Right lobe of liver (tissue), 6 donors: ENCODE measurements at regions not wholly inside any gene's neighbourhood (a gene's known extent, or its start where the extent isn't known, plus 50 kb on each side); places are given as distances from the start of the nearest gene placed in this dataset.
"Not testable (repeated sequence)": the region's sequence is repeated elsewhere in the genome, so short reads cannot be mapped to it uniquely, and the experiment has no call there.

Experiments used
- ATAC-seq, 4 donors: fragments of 200-7000 bp; cut with Tn5 transposase; one replicate each; pipeline ENCODE4 v1.9.1; 2020; ENCODE audit warnings: mild to moderate bottlenecking in 4 of 4, moderate library complexity in 4 of 4
- DNase-seq, 3 donors: peaks; one replicate each; pipeline ENCODE4 v3.0.0-alpha.2; 2020
- H3K27ac ChIP-seq, 3 donors: fragments of 200-600 bp; one replicate each; pipeline ENCODE4 v1.8.0; 2022
- H3K27me3 ChIP-seq, 2 donors: fragments of 200-600 bp; one replicate each; pipeline ENCODE4 v1.8.0; 2022
- H3K36me3 ChIP-seq, 4 donors: fragments of 200-600 bp; sonication (generic) in 1 of 4; one replicate each; pipeline versions ENCODE4 v1.5.1 to v1.8.0; 2017 to 2022; ENCODE audit warnings: control low read depth in 1 of 4
- H3K4me1 ChIP-seq, 4 donors: fragments of 200-600 bp; sonication (generic) in 1 of 4; one replicate each; pipeline versions ENCODE4 v1.5.1 to v1.8.0; 2017 to 2022; ENCODE audit warnings: control low read depth in 1 of 4
- H3K4me3 ChIP-seq, 3 donors: fragments of 200-600 bp; one replicate each; pipeline ENCODE4 v1.8.0; 2022
- H3K9me3 ChIP-seq, 4 donors: fragments of 200-600 bp; sonication (generic) in 1 of 4; one replicate each; pipeline versions ENCODE4 v1.5.1 to v1.8.0; 2017 to 2022; ENCODE audit warnings: control low read depth in 1 of 4
- POLR2A ChIP-seq: fragments of 450-650 bp; IDR thresholded peaks from one replicate; pipeline ENCODE4 v1.6.1; 2017; ENCODE audit warnings: antibody characterized with exemption, mild to moderate bottlenecking
- WGBS: methylation state at CpG from one replicate; pipeline ENCODE4 v1.1.6; 2018; ENCODE audit warnings: low coverage, low lambda C conversion rate; ENCODE audit not compliant: insufficient coverage; ENCODE audit errors: missing lambda C conversion rate; 5-methylcytosine and 5-hydroxymethylcytosine counted together
- intact Hi-C, 2 donors: fragments of 100-400 bp; cut with DNase I; formaldehyde crosslinking; loops; one replicate each; pipeline versions ENCODE4 v1.11.2 to v1.14.1; 2022
- TF ChIP-seq, protein P1 (sequence below), 4 donors: fragments of 200-600 bp in 3 of 4; fragments of 450-650 bp in 1 of 4; IDR thresholded peaks; one replicate each; pipeline versions ENCODE4 v1.5.1 to v1.8.0; 2016 to 2022; ENCODE audit warnings: antibody characterized with exemption in 4 of 4, mild to moderate bottlenecking in 2 of 4
- donor health status: DM: no; HTN: yes; CAD: no.
- donor health status: DM: no; HTN: no; CAD: no.
- donor health status: DM: no; HTN: no; CAD: no.
- donor health status: DM: no; HTN: yes; CAD: no.
- donor health status: DM: no; HTN: yes; CAD: no.

DNA sequence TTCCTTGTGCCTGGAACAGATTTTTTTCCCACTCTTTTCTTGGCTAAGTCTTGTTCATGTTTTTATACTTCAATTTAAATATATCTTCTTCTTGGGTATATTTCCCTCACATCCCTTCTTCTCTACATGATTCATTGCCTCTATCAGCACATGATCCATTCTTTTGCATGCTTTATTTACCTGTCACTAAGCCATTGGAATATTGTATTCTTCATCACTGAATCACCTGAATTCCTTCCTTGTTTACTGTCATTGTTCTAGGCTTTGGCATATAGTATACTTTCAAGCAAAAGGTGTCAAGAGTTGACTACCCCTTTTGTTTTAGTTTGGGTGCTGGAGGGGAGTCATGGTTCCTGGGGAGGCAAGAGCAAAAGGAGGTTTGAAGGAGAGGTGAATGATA lies 464.5 kb upstream of the LRRC7 start:
- H3K4me1 ChIP-seq: no peaks in the 10 kb centered on the region
- no peaks in the 10 kb centered on the region for H3K9me3 ChIP-seq
- intact Hi-C loops: no loop called here
- H3K27me3 ChIP-seq: no peaks in the 10 kb centered on the region
- TF ChIP-seq, protein P1, sequence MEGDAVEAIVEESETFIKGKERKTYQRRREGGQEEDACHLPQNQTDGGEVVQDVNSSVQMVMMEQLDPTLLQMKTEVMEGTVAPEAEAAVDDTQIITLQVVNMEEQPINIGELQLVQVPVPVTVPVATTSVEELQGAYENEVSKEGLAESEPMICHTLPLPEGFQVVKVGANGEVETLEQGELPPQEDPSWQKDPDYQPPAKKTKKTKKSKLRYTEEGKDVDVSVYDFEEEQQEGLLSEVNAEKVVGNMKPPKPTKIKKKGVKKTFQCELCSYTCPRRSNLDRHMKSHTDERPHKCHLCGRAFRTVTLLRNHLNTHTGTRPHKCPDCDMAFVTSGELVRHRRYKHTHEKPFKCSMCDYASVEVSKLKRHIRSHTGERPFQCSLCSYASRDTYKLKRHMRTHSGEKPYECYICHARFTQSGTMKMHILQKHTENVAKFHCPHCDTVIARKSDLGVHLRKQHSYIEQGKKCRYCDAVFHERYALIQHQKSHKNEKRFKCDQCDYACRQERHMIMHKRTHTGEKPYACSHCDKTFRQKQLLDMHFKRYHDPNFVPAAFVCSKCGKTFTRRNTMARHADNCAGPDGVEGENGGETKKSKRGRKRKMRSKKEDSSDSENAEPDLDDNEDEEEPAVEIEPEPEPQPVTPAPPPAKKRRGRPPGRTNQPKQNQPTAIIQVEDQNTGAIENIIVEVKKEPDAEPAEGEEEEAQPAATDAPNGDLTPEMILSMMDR (IDR thresholded peaks at IDR 0.05): no peak
- TF ChIP-seq POLR2A: no peak
- no peak overlapping the region for H3K4me3 ChIP-seq
- no peak for DNase-seq
- no peaks in the 10 kb centered on the region for H3K36me3 ChIP-seq
- H3K27ac ChIP-seq: no peak overlapping the region
- ATAC-seq: no peak

DNA sequence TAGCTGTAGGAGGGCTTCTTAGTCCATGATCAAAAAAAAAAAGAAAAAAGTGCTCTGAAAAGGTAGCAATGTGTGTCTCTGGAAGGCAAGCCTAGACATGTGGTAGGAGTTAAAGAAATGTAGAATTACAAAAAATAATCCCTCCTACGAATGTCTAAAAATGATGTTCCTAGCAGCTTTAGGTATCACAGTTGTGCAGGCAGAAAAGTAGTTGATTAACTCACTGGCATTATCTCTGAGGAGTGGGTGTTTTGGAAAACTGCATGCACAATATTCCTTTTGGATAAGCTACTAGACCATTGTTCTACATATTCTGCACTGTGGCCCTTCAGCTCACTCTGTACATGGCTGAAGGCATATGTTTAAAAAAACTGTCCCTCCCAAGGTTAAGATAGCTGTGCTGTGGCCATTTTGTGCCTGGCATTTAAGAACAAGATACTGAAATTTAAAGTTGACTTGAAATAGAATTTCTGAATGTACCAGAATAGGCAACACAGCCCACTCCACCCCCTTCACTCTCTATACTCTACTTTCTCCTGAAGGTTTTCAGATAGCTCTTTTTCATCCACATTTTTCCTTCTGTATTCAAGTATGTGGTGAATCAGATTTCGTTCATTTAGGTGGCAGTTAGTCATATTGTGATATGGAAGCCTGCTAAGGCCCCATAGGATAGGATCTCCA lies 463.9 kb upstream of the LRRC7 start:
- Histone ChIP-seq H3K27me3 (no peaks in the 10 kb centered on the region), H3K4me1 (no peaks in the 10 kb centered on the region), H3K27ac (no peak overlapping the region), H3K36me3 (no peaks in the 10 kb centered on the region), H3K9me3 (no peaks in the 10 kb centered on the region), H3K4me3 (no peak overlapping the region)
- WGBS: 54% methylated on average over 2 of the region's 2 CpGs
- DNase-seq (no peak), ATAC-seq (no peak)
- TF ChIP-seq POLR2A: no peak
- TF ChIP-seq, protein P1 (IDR thresholded peaks at IDR 0.05): no peak
- intact Hi-C loops: no loop called here

DNA sequence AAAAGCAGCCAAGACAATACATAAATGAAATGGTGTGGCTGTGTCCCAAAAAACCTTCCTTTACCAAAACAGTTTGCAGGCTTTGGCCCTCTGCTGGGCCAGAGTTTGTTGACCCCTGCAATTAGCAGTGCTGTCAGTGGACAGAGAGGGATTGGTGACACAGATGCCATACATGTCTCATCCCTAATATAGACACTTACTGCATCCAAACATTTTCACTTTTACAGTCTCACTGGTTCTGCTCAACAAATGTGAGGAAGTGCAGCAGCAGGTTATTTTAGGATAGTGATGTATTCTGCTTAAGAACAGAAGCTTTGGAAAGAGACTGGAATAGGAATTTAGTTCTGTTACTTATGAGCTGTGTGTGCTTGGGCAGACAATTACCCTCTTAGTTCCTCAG lies 462.8 kb upstream of the LRRC7 start:
- intact Hi-C loops: no loop called here
- H3K36me3 ChIP-seq: no peaks in the 10 kb centered on the region
- peak in 1 of 4 donors; percentile 28 for ATAC-seq

DNA sequence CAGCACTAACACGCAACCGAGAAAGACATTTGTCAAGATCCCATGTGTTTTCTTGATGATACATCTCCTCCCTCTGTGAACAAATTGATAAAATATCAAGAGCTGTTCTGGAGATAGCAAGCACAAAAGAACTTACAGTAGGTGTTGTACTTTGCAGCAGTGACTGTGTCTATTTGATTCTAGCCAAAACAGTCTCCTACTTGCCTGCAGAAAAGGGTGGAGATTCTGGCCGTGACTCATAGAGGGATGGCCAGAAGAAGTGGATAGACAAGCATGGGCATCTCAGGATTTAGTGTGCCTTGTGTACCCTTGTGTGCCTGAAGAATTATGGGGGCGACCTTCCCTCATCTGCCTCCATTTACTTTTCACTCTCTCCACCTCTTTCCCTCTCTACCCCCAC lies 458.4 kb upstream of the LRRC7 start:
- 82% methylated on average over 4 of the region's 4 CpGs for WGBS
- Histone ChIP-seq H3K27ac (no peak overlapping the region), H3K9me3 (no peaks in the 10 kb centered on the region), H3K4me1 (no peaks in the 10 kb centered on the region), H3K36me3 (no peaks in the 10 kb centered on the region), H3K4me3 (no peak overlapping the region), H3K27me3 (no peaks in the 10 kb centered on the region)
- TF ChIP-seq, protein P1 (IDR thresholded peaks at IDR 0.05): no peak
- no peak for TF ChIP-seq POLR2A
- no peak for DNase-seq
- no peak for ATAC-seq
- intact Hi-C loops: no loop called here

More for the DNA sequence above, 462.8 kb upstream of the LRRC7 start:
- Histone ChIP-seq H3K4me1 (no peaks in the 10 kb centered on the region), H3K27ac (no peak overlapping the region), H3K27me3 (no peaks in the 10 kb centered on the region), H3K4me3 (no peak overlapping the region), H3K9me3 (no peaks in the 10 kb centered on the region)
- DNase-seq: no peak
- no peak for TF ChIP-seq POLR2A
- TF ChIP-seq, protein P1 (IDR thresholded peaks at IDR 0.05): no peak

DNA sequence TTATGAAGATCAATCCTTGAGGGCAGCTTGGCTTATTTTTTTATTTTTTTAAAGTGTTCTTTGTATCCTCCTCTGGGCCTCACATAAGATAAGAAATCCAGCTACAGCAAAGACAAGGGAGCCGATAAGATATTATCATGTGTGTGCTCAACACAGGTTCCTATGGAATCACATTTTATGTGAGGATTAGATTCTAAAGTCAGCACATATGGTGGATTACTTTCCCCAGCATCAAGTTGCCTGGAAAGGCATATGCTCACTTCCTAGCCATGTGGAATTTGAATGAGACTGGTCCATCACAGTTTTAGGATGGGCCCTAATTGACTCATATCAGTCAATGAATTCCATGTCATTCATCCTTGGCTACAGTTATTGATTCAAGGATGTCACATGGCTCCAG lies 456.9 kb upstream of the LRRC7 start:
- TF ChIP-seq, protein P1 (IDR thresholded peaks at IDR 0.05): no peak
- no peak for TF ChIP-seq POLR2A
- intact Hi-C loops: no loop called here
- ATAC-seq: no peak
- no peaks in the 10 kb centered on the region for H3K36me3 ChIP-seq
- H3K4me1 ChIP-seq: no peaks in the 10 kb centered on the region
- H3K27me3 ChIP-seq: no peaks in the 10 kb centered on the region
- H3K9me3 ChIP-seq: no peaks in the 10 kb centered on the region
- WGBS: 69% methylated on average over 1 of the region's 1 CpG
- no peak for DNase-seq
- no peak overlapping the region for H3K27ac ChIP-seq
- no peak overlapping the region for H3K4me3 ChIP-seq

DNA sequence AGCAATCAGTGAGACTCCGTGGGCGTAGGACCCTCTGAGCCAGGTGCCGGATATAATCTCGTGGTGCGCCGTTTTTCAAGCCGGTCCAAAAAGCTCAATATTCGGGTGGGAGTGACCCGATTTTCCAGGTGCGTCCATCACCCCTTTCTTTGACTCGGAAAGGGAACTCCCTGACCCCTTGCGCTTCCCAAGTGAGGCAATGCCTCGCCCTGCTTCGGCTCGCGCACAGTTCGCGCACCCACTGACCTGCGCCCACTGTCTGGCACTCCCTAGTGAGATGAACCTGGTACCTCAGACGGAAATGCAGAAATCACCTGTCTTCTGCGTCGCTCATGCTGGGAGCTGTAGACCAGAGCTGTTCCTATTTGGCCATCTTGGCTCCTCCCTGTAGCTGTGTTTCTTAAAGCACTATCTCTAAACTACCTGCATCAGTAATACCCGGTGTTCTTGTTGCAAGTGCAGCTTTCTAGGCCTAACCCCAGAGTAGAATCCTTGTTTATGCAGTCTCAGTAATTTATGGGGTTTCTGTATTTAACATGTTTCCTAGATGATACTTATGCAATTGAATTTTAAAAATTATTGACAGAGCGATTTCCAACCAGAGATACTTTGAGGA lies 447.5 kb upstream of the LRRC7 start:
- DNase-seq, intact Hi-C loops, H3K27ac ChIP-seq, H3K27me3 ChIP-seq, H3K4me3 ChIP-seq, H3K36me3 ChIP-seq, H3K9me3 ChIP-seq, ATAC-seq, H3K4me1 ChIP-seq: not testable (repeated sequence)
- 77% methylated on average over 10 of the region's 24 CpGs for WGBS
